Right ventricle myocardium superior (tissue), 1 donor: ENCODE measurements at regions not wholly inside any gene's neighbourhood (a gene's known extent, or its start where the extent isn't known, plus 50 kb on each side); places are given as distances from the start of the nearest gene placed in this dataset.

Source experiments
- ATAC-seq: fragments of 200-7000 bp; cut with Tn5 transposase; one replicate; pipeline ENCODE4 v1.9.1; 2020; ENCODE audit warnings: mild to moderate bottlenecking; ENCODE audit not compliant: poor library complexity
- DNase-seq: peaks from one replicate; pipeline ENCODE4 v3.0.0-alpha.2; 2020
- intact Hi-C: fragments of 100-400 bp; cut with DNase I; formaldehyde crosslinking; loops from one replicate; pipeline ENCODE4 v1.11.2; 2022
- donor health status: DM: no; HTN: yes; CAD: no; lungs with severe emphysema.

GRCh38 chr6:105793130-105793529 is 293.0 kb upstream of the PRDM1 start:
- DNase-seq, result no peak
- intact Hi-C loops, result no loop called here
- ATAC-seq, result peak; percentile 47

- ATAC-seq (no peak), DNase-seq (no peak)
- intact Hi-C loops, result no loop called here
These were observed 294.4 kb upstream of the PRDM1 start for GRCh38 chr6:105791583-105792318.

- DNase-seq, result no peak
- intact Hi-C loops, result no loop called here
- no peak for ATAC-seq
These were observed 295.0 kb upstream of the PRDM1 start for GRCh38 chr6:105791179-105791578.

- no peak for DNase-seq
- no peak for ATAC-seq
- intact Hi-C loops, result no loop called here
These were observed 295.5 kb upstream of the PRDM1 start for GRCh38 chr6:105790635-105791034.

- intact Hi-C loops, result no loop called here
These were observed 296.2 kb upstream of the PRDM1 start for GRCh38 chr6:105789935-105790334.

GRCh38 chr6:105787747-105788146 is 298.4 kb upstream of the PRDM1 start:
- intact Hi-C loops, result no loop called here
- no peak for ATAC-seq

More at GRCh38 chr6:105789935-105790334, 296.2 kb upstream of the PRDM1 start:
- DNase-seq, result no peak
- no peak for ATAC-seq

GRCh38 chr6:105786890-105787655 is 299.1 kb upstream of the PRDM1 start:
- intact Hi-C loops, result no loop called here
- no peak for ATAC-seq
- DNase-seq, result no peak

More at GRCh38 chr6:105787747-105788146, 298.4 kb upstream of the PRDM1 start:
- no peak for DNase-seq

GRCh38 chr6:105786449-105786848 is 299.7 kb upstream of the PRDM1 start:
- intact Hi-C loops, result no loop called here
- DNase-seq (no peak), ATAC-seq (no peak)

GRCh38 chr6:105785066-105785811 is 300.9 kb upstream of the PRDM1 start:
- intact Hi-C loops, result no loop called here
- DNase-seq, result peak; percentile 50
- peak; percentile 51 for ATAC-seq

- intact Hi-C loops, result no loop called here
- ATAC-seq (no peak), DNase-seq (no peak)
These were observed 302.0 kb upstream of the PRDM1 start for GRCh38 chr6:105784179-105784578.

- ATAC-seq (no peak), DNase-seq (no peak)
- intact Hi-C loops, result no loop called here
These were observed 302.7 kb upstream of the PRDM1 start for GRCh38 chr6:105783333-105783935.

GRCh38 chr6:105781915-105782314 is 304.2 kb upstream of the PRDM1 start:
- DNase-seq, result no peak
- intact Hi-C loops, result no loop called here

GRCh38 chr6:105781248-105781647 is 304.9 kb upstream of the PRDM1 start:
- DNase-seq (no peak), ATAC-seq (no peak)
- intact Hi-C loops, result no loop called here

More at GRCh38 chr6:105781915-105782314, 304.2 kb upstream of the PRDM1 start:
- no peak for ATAC-seq

- ATAC-seq (no peak), DNase-seq (no peak)
- intact Hi-C loops, result no loop called here
These were observed 305.8 kb upstream of the PRDM1 start for GRCh38 chr6:105780146-105780860.

GRCh38 chr6:105779110-105779509 is 307.0 kb upstream of the PRDM1 start:
- intact Hi-C loops, result no loop called here
- ATAC-seq, result no peak
- DNase-seq, result no peak

- intact Hi-C loops, result no loop called here
- ATAC-seq (no peak), DNase-seq (no peak)
These were observed 311.0 kb upstream of the PRDM1 start for GRCh38 chr6:105775095-105775494.

GRCh38 chr6:105774247-105774646 is 311.9 kb upstream of the PRDM1 start:
- ATAC-seq (no peak), DNase-seq (no peak)
- intact Hi-C loops, result no loop called here

- intact Hi-C loops, result no loop called here
- no peak for DNase-seq
- no peak for ATAC-seq
These were observed 314.7 kb upstream of the PRDM1 start for GRCh38 chr6:105771313-105771970.
